HepG2 (cell line): ENCODE measurements at regions not wholly inside any gene's neighbourhood (a gene's known extent, or its start where the extent isn't known, plus 50 kb on each side); places are given as distances from the start of the nearest gene placed in this dataset.
A peak's percentile ranks its signal among the peaks of the same experiment; 100 is the strongest.

Experiments used
- ATAC-seq: fragments of 200-7000 bp; cut with Tn5 transposase; 3 replicates; pipeline ENCODE4 v1.9.1; 2020; ENCODE audit warnings: mild to moderate bottlenecking, moderate library complexity
- BruUV-seq: library from RNA; stranded (reverse); fragments of 400-500 nt; replicated peaks from 2 replicates; lab custom pipeline; 2021; lab: Mats Ljungman, UMichigan
- CTCF ChIA-PET: fragments of 300-600 bp; formaldehyde crosslinking; extraction: SDS; loops from one replicate; lab custom pipeline; 2021; ENCODE audit warnings: low total read pairs, inconsistent platforms, low intra/inter-chr PET ratio; lab: Yijun Ruan, JAX
- POLR2A ChIA-PET: fragments of 350-600 bp; sonication (Branson Sonifier 250); formaldehyde crosslinking; loops from one replicate; lab custom pipeline; 2020; ENCODE audit warnings: antibody characterized with exemption, inconsistent platforms; lab: Yijun Ruan, JAX
- DNase-seq: peaks from one replicate; pipeline ENCODE4 v3.0.0-alpha.2; 2015; ENCODE audit warnings: low spot score
- FAIRE-seq: peaks from 3 replicates; lab custom pipeline; 2011; peaks lifted over from hg19 to GRCh38; lab: Jason Lieb, UNC
- H2AFZ ChIP-seq: one replicate; pipeline ENCODE4 v1.6.1; 2011; ENCODE audit warnings: low read length, inconsistent platforms
- H3K27ac ChIP-seq: fragments of 300-600 bp; 3 replicates; pipeline ENCODE4 v1.8.0; 2011; ENCODE audit warnings: mixed run types, mild to moderate bottlenecking, mixed read lengths, low read length, inconsistent platforms; ENCODE audit not compliant: insufficient read depth; ENCODE audit errors: extremely low read length
- H3K27me3 ChIP-seq, 2 experiments: fragments of 200-600 bp in 1 of 2; 2 replicates in 1 of 2; 3 replicates in 1 of 2; pipeline versions ENCODE4 v1.6.0 to v1.8.0; 2011; ENCODE audit warnings: low read length in 2 of 2, mild to moderate bottlenecking in 2 of 2, moderate library complexity in 2 of 2, inconsistent platforms in 1 of 2; ENCODE audit not compliant: insufficient read depth in 2 of 2, control insufficient read depth in 1 of 2
- H3K36me3 ChIP-seq, 2 experiments: fragments of 200-600 bp in 1 of 2; replicated peaks in 1 of 2; 2 replicates in 1 of 2; 3 replicates in 1 of 2; pipeline versions ENCODE4 v1.5.1 to v1.8.0; 2011; ENCODE audit warnings: low read length in 2 of 2, inconsistent platforms in 1 of 2; ENCODE audit not compliant: insufficient read depth in 2 of 2, control insufficient read depth in 1 of 2
- H3K4me1 ChIP-seq: 2 replicates; pipeline ENCODE4 v1.5.1; 2012; ENCODE audit warnings: low read length, inconsistent platforms; ENCODE audit not compliant: insufficient read depth
- H3K4me2 ChIP-seq: 2 replicates; pipeline ENCODE4 v1.6.0; 2011; ENCODE audit warnings: low read depth, low read length, inconsistent platforms
- H3K4me3 ChIP-seq, 3 experiments: fragments of 200-600 bp in 1 of 3; sonication (generic), shearing (Covaris generic) in 1 of 3; replicated peaks in 1 of 3; 2 replicates each; pipeline ENCODE4 v1.5.1; 2011 to 2016; ENCODE audit warnings: low read length in 3 of 3, inconsistent platforms in 2 of 3, low read depth in 2 of 3, mild to moderate bottlenecking in 2 of 3, control low read depth in 1 of 3, mixed read lengths in 1 of 3; ENCODE audit not compliant: insufficient read depth in 1 of 3
- H3K79me2 ChIP-seq: one replicate; pipeline ENCODE4 v1.6.1; 2011; ENCODE audit warnings: low read length, inconsistent platforms; ENCODE audit not compliant: insufficient read depth
- H3K9ac ChIP-seq: 2 replicates; pipeline ENCODE4 v1.6.0; 2011; ENCODE audit warnings: mild to moderate bottlenecking, low read depth, low read length, inconsistent platforms; ENCODE audit not compliant: insufficient read depth
- H3K9me3 ChIP-seq: 2 replicates; pipeline ENCODE4 v1.5.1; 2012; ENCODE audit warnings: mild to moderate bottlenecking, low read length
- H4K20me1 ChIP-seq: 2 replicates; pipeline ENCODE4 v1.6.0; 2011; ENCODE audit warnings: inconsistent platforms, mild to moderate bottlenecking, low read length, moderate library complexity; ENCODE audit not compliant: insufficient read depth
- AHDC1 ChIP-seq: sonication (generic); formaldehyde crosslinking; IDR thresholded peaks from 2 replicates; pipeline ENCODE4 v1.5.1; 2020; ENCODE audit warnings: mild to moderate bottlenecking, missing genetic modification reagents, borderline replicate concordance
- CTCF ChIP-seq: sonication (generic); formaldehyde crosslinking; IDR thresholded peaks from 2 replicates; pipeline ENCODE4 v1.5.0; 2020; ENCODE audit warnings: mild to moderate bottlenecking, missing genetic modification reagents, moderate library complexity
- FOXA3 ChIP-seq: IDR thresholded peaks from 2 replicates; pipeline ENCODE4 v1.6.1; 2016; ENCODE audit warnings: missing genetic modification reagents, missing compliant biosample characterization
- MTF2 ChIP-seq: sonication (generic); formaldehyde crosslinking; IDR thresholded peaks from 2 replicates; pipeline ENCODE4 v1.5.0; 2020; ENCODE audit warnings: missing genetic modification reagents, borderline replicate concordance
- RAD21 ChIP-seq: fragments of 450-650 bp; formaldehyde crosslinking; IDR thresholded peaks from 2 replicates; pipeline ENCODE4 v1.5.0; 2020; ENCODE audit warnings: mild to moderate bottlenecking
- RAD51 ChIP-seq: fragments of 450-650 bp; IDR thresholded peaks from 2 replicates; pipeline ENCODE4 v1.6.1; 2016; ENCODE audit warnings: borderline replicate concordance
- RXRB ChIP-seq: IDR thresholded peaks from 2 replicates; pipeline ENCODE4 v1.6.1; 2016; ENCODE audit warnings: borderline replicate concordance, missing genetic modification reagents, missing compliant biosample characterization
- SMC3 ChIP-seq: IDR thresholded peaks from 2 replicates; pipeline ENCODE4 v1.6.1; 2011; ENCODE audit warnings: low read length, improper control_type of control experiment
- STAG1 ChIP-seq: sonication (generic); formaldehyde crosslinking; IDR thresholded peaks from 2 replicates; pipeline ENCODE4 v1.4.0; 2020; ENCODE audit warnings: missing genetic modification reagents
- TEAD3 ChIP-seq: optimal IDR thresholded peaks from 2 replicates; pipeline ENCODE3; 2016; ENCODE audit warnings: borderline replicate concordance
- TMF1 ChIP-seq: sonication (generic); formaldehyde crosslinking; IDR thresholded peaks from 2 replicates; pipeline ENCODE4 v1.8.1; 2022; ENCODE audit warnings: low read depth, missing genetic modification reagents
- TOE1 ChIP-seq: sonication (generic); formaldehyde crosslinking; IDR thresholded peaks from 2 replicates; pipeline ENCODE4 v1.4.0; 2020; ENCODE audit warnings: mild to moderate bottlenecking, missing genetic modification reagents
- ZBTB20 ChIP-seq: sonication (generic); formaldehyde crosslinking; IDR thresholded peaks from 2 replicates; pipeline ENCODE4 v1.8.1; 2023; ENCODE audit warnings: missing genetic modification reagents, low read depth, mild to moderate bottlenecking, borderline replicate concordance
- ZNF343 ChIP-seq: sonication (generic); formaldehyde crosslinking; IDR thresholded peaks from 2 replicates; pipeline ENCODE4 v1.4.0; 2020; ENCODE audit warnings: mild to moderate bottlenecking, missing genetic modification reagents
- ZNF501 ChIP-seq: sonication (generic); formaldehyde crosslinking; IDR thresholded peaks from 2 replicates; pipeline ENCODE4 v1.5.1; 2020; ENCODE audit warnings: mild to moderate bottlenecking, moderate library complexity, missing genetic modification reagents
- WGBS: methylation state at CpG from one replicate; pipeline ENCODE4 v1.1.6; 2017; ENCODE audit warnings: low lambda C conversion rate; 5-methylcytosine and 5-hydroxymethylcytosine counted together
- in situ Hi-C: cut with HindIII; loops from 2 replicates; pipeline ENCODE4 v1.10.0; 2017; ENCODE audit warnings: low pct_unique_long_range_greater_than_20kb; ENCODE audit not compliant: extremely low pct_ligation_motif_present
- intact Hi-C: fragments of 100-400 bp; cut with micrococcal nuclease; formaldehyde crosslinking; loops from one replicate; pipeline ENCODE4 v1.10.0; 2022; ENCODE audit not compliant: unreplicated experiment

- WGBS: under 1% methylated on average over 6 of the region's 6 CpGs
- no TSS peak for BruUV-seq
- FAIRE-seq: peak; percentile 88
Observed at GRCh38 chr2:41782306-41783158, 265.3 kb upstream of the PKDCC start.

More at GRCh38 chr2:41782306-41783158, 265.3 kb upstream of the PKDCC start:
- H3K36me3 ChIP-seq: no peaks in the 10 kb centered on the region
- no peaks in the 10 kb centered on the region for H3K9me3 ChIP-seq
- H3K4me3 ChIP-seq: no peak overlapping the region
- intact Hi-C loops (loop anchor here (1.0 to 5.0 kb wide), 3 partner anchors 368 to 1540 kb away; no protein-coding TSS in a partner anchor), in situ Hi-C loops (loop anchor here (5.0 to 25.0 kb wide), 2 partner anchors 370 to 1870 kb away; no protein-coding TSS in a partner anchor)
- H3K4me1 ChIP-seq: no peaks in the 10 kb centered on the region
- no peak overlapping the region for H2AFZ ChIP-seq
- ChIA-PET POLR2A (no interaction called here), CTCF (interaction anchor here (0.8 to 2.2 kb wide), 3 partner anchors 368 to 1869 kb away, joined by 4 to 13 read pairs (median 5); no protein-coding TSS in a partner anchor)
- no peak overlapping the region for H3K27ac ChIP-seq
- no peak overlapping the region for H3K4me2 ChIP-seq
- H4K20me1 ChIP-seq: no peaks in the 10 kb centered on the region
- 0 out of 2 replicates have a peak, but pooled peaks have one; percentile 53 for TF ChIP-seq TOE1 (CRISPR knock-in tag)
- TF ChIP-seq CTCF (CRISPR knock-in tag): peak; percentile 88
- TF ChIP-seq RXRB (CRISPR knock-in tag): 0 out of 2 replicates have a peak, but pooled peaks have one; percentile 14
- peak; percentile 82 for TF ChIP-seq SMC3
- TF ChIP-seq AHDC1 (CRISPR knock-in tag): no peak
- peak; percentile 74 for TF ChIP-seq RAD21 (CRISPR knock-in tag)
- TF ChIP-seq ZBTB20: no peak
- peak; percentile 13 for TF ChIP-seq TEAD3 (CRISPR knock-in tag)
- TF ChIP-seq MTF2: 0 out of 2 replicates have a peak, but pooled peaks have one; percentile 42
- peak; percentile 92 for TF ChIP-seq STAG1
- 0 out of 2 replicates have a peak, but pooled peaks have one; percentile 28 for TF ChIP-seq TMF1 (CRISPR knock-in tag)
- 0 out of 2 replicates have a peak, but pooled peaks have one; percentile 32 for TF ChIP-seq FOXA3 (CRISPR knock-in tag)
- no peak for TF ChIP-seq ZNF343 (CRISPR knock-in tag)
- TF ChIP-seq RAD51: no peak
- no peak for TF ChIP-seq ZNF501
- H3K9ac ChIP-seq: no peak overlapping the region
- no peaks in the 10 kb centered on the region; a peak in 2 of 5 replicates for H3K27me3 ChIP-seq
- ATAC-seq (peak; percentile 72), DNase-seq (peak; percentile 41)
- no peaks in the 10 kb centered on the region for H3K79me2 ChIP-seq
